ENCODE measurements at regions not wholly inside any gene's neighbourhood (a gene's known extent, or its start where the extent isn't known, plus 50 kb on each side); places are given as distances from the start of the nearest gene placed in this dataset.

DNA sequence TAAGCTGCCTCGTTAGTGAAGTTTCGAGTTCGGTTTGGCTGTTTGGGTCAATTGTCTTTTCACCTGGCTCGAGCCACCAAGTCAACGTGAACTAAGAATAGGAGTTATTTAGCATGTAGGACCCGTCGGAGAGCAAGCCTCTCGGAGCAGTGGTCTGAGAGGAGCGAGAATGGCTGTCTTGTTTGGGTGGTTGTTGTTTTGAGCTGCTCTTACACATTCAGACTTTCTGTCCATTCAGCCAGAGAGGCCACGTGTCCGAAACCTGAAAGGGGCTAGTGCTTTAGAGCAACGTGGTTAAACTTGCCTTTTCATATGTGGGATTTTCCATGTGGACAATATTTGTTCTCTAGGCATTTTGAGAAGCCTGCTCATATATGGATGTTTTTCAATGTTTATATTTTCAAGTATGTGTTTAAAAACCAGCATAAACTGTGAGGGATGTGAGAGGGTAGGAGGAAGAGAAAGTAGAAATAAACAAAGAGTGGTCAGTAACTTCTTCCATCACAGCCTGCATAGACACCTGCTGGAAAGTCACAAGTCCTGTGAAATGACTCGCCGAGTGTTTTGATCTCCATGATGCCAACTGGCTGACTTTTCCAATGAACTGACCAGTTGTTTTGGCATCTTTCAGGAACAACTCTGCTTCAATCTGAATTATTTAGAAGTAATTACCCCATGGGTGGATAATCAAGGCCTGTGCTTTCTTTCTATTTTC, 221.0 kb downstream of the ASCL1 start:
- Histone ChIP-seq H3K27me3 (no peaks in the 10 kb centered on the region), H3K9me3 (no peaks in the 10 kb centered on the region), H3K9ac (no peak overlapping the region), H4K20me1 (no peaks in the 10 kb centered on the region), H3K27ac (no peak overlapping the region), H3K36me3 (no peaks in the 10 kb centered on the region), H3K4me2 (no peak overlapping the region), H3K4me3 (no peak overlapping the region), H3K4me1 (no peaks in the 10 kb centered on the region)
- no peak for TF ChIP-seq Cebpa-rat (IDR thresholded peaks at IDR 0.05)

DNA sequence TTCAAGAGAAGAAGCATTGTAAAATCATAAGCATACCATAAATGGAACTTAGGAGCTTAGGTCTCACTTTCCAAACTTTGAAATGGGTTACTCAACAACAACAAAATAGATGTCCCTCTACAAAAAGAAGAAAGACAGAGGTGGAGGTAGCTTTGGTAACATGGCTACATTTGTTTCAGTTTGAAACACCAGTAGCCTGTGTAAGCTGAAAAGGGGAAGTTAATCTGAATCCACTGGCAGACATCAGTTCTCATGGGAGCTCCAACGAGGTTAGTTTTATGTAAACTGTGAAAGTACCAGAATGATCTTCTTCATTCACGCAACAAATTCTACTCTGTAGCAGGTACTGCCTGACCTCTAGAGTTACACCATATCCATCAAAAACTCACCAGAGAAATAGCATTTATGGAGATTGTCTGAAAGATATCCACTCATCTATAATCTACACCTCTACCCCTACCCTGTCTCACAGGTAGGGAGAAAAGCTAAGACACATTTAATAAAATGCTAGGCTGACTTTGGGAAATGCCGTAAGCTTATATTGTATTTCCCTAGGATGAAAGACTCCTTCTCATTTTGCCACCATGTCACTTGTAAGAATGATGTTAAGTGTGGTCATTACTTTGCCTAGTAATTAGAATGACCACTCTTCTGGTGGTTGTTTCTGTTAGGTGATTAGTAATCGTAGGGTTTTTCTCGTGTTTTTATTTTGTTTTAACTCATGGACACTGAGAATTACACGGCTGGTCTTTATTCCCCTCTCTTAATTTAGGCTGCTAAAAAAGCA, 224.1 kb downstream of the ASCL1 start:
- Histone ChIP-seq H3K9me3 (no peaks in the 10 kb centered on the region), H3K9ac (no peak overlapping the region), H3K36me3 (no peaks in the 10 kb centered on the region), H4K20me1 (no peaks in the 10 kb centered on the region), H3K4me2 (no peak overlapping the region), H3K27ac (no peak overlapping the region), H3K4me1 (no peaks in the 10 kb centered on the region), H3K4me3 (no peak overlapping the region), H3K27me3 (no peaks in the 10 kb centered on the region)
- TF ChIP-seq Cebpa-rat (IDR thresholded peaks at IDR 0.05): no peak

DNA sequence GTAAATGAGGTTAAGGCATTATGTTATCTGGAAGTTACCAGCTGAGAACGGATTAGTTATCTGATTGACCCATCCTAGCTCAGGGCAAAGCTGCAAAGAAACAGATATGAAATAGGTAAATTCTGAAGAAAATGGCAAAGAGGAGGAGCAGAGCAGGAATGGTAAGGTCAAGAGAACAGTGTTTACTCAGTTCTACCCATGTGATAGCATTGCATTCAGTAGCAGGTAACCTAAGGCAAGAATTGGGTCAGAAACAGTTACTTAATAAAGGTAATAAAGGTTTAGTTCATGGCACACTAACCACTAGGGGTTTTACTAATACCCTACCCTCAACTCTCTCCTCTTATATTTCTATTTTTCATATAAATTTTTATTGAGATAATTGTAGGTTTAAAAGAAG, 224.8 kb downstream of the ASCL1 start:
- H4K20me1 ChIP-seq: no peaks in the 10 kb centered on the region
- H3K27me3 ChIP-seq: no peaks in the 10 kb centered on the region
- H3K9me3 ChIP-seq: no peaks in the 10 kb centered on the region
- H3K4me1 ChIP-seq: no peaks in the 10 kb centered on the region
- H3K27ac ChIP-seq: no peak overlapping the region
- no peaks in the 10 kb centered on the region for H3K36me3 ChIP-seq
- no peak overlapping the region for H3K4me3 ChIP-seq
- no peak overlapping the region for H3K4me2 ChIP-seq
- H3K9ac ChIP-seq: no peak overlapping the region
- TF ChIP-seq Cebpa-rat (IDR thresholded peaks at IDR 0.05): no peak

DNA sequence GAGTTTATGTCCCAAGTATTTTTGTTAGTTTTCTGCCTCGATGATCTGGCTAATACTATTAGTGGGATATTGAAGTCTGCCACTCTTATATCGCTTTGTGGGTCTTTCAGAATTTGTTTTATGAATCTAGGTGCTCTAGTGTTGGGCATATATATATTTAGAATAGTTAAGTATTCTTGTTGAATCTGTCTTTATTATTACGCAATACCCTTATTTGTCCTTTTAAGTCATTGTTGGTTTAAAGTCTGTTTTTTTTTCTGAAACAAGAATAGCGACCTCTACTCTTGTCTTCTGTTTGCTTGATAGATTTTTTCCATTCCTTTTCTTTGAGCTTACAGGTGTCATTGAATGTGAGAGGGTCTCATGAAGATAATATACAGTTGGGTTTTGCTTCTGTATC, 239.0 kb downstream of the ASCL1 start:
- H3K9me3 ChIP-seq: peaks cover 4% of the 10 kb centered on the region; the same call in 1 of the 2 replicates
- H3K27ac ChIP-seq: no peak overlapping the region
- H3K4me1 ChIP-seq: no peaks in the 10 kb centered on the region
- H3K27me3 ChIP-seq: no peaks in the 10 kb centered on the region
- TF ChIP-seq Cebpa-rat (IDR thresholded peaks at IDR 0.05): peak; percentile 89; the same call in 1 of the 2 replicates
- no peaks in the 10 kb centered on the region for H4K20me1 ChIP-seq
- H3K4me2 ChIP-seq: no peak overlapping the region
- H3K9ac ChIP-seq: no peak overlapping the region
- no peaks in the 10 kb centered on the region for H3K36me3 ChIP-seq
- H3K4me3 ChIP-seq: no peak overlapping the region

DNA sequence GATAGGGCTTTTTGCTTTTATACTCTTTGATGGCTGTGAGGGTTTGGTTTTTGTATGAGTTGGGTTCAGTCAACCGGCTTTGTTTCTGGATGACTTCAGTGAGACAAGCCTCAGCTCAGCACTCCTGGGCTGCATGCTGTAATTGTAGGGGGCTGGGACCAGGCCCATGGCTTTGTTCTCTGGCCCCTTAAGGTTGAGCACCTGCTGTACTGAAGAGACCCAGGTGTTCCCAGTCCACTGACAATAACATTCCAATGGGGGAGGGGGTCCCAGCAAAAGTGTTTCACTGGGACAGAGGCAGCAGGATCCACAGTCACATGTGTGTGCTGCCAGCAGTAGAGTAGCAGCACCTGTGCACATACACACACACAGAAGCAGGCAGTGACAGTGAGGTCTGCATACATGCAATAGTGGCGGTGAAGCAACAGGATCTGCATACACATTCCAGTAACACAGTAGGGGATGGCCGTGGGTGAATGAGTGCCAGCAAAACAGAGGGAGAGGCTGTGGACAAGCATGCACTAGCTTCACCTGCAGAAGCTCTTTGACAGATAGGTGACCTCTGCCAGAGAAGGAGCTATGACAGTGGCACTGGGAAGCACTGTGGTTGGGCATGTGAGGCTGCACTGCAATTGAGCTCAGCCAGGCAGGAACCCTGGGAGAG, 240.4 kb downstream of the ASCL1 start:
- no peak for TF ChIP-seq Cebpa-rat (IDR thresholded peaks at IDR 0.05)
- Histone ChIP-seq H3K9me3 (no peaks in the 10 kb centered on the region), H3K4me2 (no peak overlapping the region)

DNA sequence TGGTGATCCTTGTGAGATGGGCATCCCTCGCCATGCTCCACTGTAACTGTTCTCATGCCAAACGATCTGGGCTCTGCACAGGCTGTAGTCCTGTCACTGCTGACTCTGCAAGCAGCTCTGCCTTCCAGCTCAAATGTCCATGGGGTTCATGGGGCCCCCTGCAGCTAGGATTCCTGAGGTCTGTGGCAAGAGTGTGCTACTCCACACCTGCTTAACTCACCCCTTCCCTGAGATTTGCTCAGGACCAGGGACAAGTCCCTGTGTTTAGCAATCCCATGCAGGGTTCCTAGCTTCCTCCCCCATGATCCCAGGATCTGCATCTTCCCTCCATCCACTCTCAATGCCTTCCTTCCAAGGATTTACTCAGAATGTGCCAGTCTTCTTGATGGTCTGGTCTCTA, 241.0 kb downstream of the ASCL1 start:
- Histone ChIP-seq H4K20me1 (no peaks in the 10 kb centered on the region), H3K27ac (no peak overlapping the region), H3K4me1 (no peaks in the 10 kb centered on the region)

More for the DNA sequence above, 240.4 kb downstream of the ASCL1 start:
- Histone ChIP-seq H3K36me3 (no peaks in the 10 kb centered on the region), H3K4me3 (no peak overlapping the region), H3K27ac (no peak overlapping the region), H4K20me1 (no peaks in the 10 kb centered on the region), H3K4me1 (no peaks in the 10 kb centered on the region), H3K9ac (no peak overlapping the region), H3K27me3 (no peaks in the 10 kb centered on the region)

DNA sequence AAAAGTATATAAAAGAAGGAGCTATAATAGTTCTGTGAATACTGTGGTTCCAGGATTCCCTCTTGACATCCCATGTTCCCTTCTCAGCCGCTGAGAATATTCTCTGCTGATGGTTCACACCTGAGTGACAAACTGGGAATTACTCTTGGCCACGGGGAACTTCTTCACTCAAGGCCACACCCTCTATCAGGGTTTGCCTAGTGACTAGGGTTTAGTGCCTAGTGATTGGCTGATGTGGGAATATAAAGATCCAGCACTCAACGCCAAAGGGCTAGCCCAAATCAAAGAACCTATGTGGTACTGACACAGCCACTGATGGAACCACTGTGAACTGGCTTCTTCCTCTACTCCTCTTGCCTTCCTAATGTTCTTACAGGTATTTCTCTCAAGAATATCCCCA, 248.4 kb downstream of the ASCL1 start:
- no peak overlapping the region for H3K4me3 ChIP-seq
- no peak overlapping the region for H3K9ac ChIP-seq
- H3K9me3 ChIP-seq: 0 out of 2 replicates have a peak, but pooled peaks cover 4% of the 10 kb centered on the region
- no peak for TF ChIP-seq Cebpa-rat (IDR thresholded peaks at IDR 0.05)
- no peaks in the 10 kb centered on the region for H3K27me3 ChIP-seq
- H3K4me2 ChIP-seq: no peak overlapping the region
- H3K4me1 ChIP-seq: no peaks in the 10 kb centered on the region
- no peaks in the 10 kb centered on the region for H3K36me3 ChIP-seq
- H3K27ac ChIP-seq: no peak overlapping the region
- no peaks in the 10 kb centered on the region for H4K20me1 ChIP-seq

More for the DNA sequence above, 241.0 kb downstream of the ASCL1 start:
- no peaks in the 10 kb centered on the region for H3K36me3 ChIP-seq
- H3K9ac ChIP-seq: no peak overlapping the region
- no peak overlapping the region for H3K4me3 ChIP-seq
- TF ChIP-seq Cebpa-rat (IDR thresholded peaks at IDR 0.05): no peak
- H3K27me3 ChIP-seq: no peaks in the 10 kb centered on the region
- H3K9me3 ChIP-seq: no peaks in the 10 kb centered on the region
- no peak overlapping the region for H3K4me2 ChIP-seq

DNA sequence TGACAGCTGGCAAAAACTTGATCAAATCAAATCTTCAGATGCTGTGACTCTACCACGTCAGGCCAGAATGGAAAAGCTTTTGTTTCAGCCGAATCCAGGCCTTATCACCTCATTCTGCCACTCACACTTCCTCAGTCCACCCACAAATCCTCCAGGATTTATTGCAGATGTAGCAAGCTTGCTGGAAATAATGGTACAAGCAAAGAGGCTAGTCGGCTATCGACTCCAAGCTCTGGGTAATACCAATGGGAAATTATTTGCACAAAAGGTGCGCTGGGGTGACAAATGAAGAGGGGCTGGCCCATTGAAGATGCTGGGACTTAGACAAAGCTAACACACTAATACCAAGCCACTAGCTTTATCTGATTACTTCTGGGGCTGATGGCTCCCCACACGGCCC, 250.5 kb downstream of the ASCL1 start:
- H3K9me3 ChIP-seq: 0 out of 2 replicates have a peak, but pooled peaks cover 4% of the 10 kb centered on the region
- H3K36me3 ChIP-seq: no peaks in the 10 kb centered on the region
- H4K20me1 ChIP-seq: no peaks in the 10 kb centered on the region
- H3K4me3 ChIP-seq: no peak overlapping the region
- no peak for TF ChIP-seq Cebpa-rat (IDR thresholded peaks at IDR 0.05)
- no peak overlapping the region for H3K4me2 ChIP-seq
- no peak overlapping the region for H3K9ac ChIP-seq
- no peak overlapping the region for H3K27ac ChIP-seq
- no peaks in the 10 kb centered on the region for H3K27me3 ChIP-seq
- no peaks in the 10 kb centered on the region for H3K4me1 ChIP-seq

DNA sequence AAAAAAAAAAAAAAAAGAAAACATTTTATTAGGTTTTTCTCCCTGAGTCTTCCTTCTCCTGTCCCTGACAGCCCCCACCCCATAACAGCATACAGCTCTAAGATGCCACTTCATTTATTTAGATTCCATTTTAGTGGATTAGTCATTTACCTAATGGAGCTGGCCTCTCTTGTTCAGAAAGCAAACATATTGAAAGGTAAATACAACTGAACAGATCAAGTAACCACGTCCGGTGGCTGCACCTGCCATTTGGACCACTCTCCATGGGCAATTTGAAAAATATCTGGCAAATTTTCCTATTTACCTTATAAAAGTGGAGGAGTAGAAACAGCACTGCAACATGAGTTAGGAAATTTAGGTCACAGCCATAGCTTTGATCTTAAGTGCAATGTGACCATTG, 254.6 kb downstream of the C12orf42 start:
- Histone ChIP-seq H4K20me1 (no peaks in the 10 kb centered on the region), H3K27me3 (no peaks in the 10 kb centered on the region), H3K4me3 (no peak overlapping the region), H3K27ac (no peak overlapping the region), H3K9ac (no peak overlapping the region), H3K4me2 (no peak overlapping the region), H3K36me3 (no peaks in the 10 kb centered on the region), H3K9me3 (no peaks in the 10 kb centered on the region), H3K4me1 (no peaks in the 10 kb centered on the region)
- no peak for TF ChIP-seq Cebpa-rat (IDR thresholded peaks at IDR 0.05)

DNA sequence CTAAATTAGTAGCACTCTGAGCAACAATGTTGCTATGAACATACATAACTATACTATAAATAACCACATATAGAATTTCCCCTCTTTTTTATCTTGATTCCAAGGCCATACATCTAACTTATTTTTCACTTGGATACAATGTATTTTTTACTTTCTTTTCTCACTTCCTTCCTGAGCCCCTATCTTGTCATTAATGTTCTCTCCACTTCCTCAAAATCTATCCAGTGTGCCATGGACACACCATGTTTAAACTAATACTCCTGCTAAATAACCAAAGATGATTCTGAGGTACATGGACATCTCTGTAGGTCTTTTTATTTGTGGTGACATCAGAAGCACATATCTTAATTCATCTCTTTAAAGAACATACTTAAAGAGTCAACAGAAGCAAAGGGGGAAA, 251.2 kb downstream of the C12orf42 start:
- no peak overlapping the region for H3K27ac ChIP-seq
- no peaks in the 10 kb centered on the region for H3K27me3 ChIP-seq
- H4K20me1 ChIP-seq: no peaks in the 10 kb centered on the region
- no peaks in the 10 kb centered on the region for H3K36me3 ChIP-seq
- TF ChIP-seq Cebpa-rat (IDR thresholded peaks at IDR 0.05): no peak
- H3K4me1 ChIP-seq: no peaks in the 10 kb centered on the region
- H3K9ac ChIP-seq: no peak overlapping the region
- no peaks in the 10 kb centered on the region for H3K9me3 ChIP-seq
- no peak overlapping the region for H3K4me2 ChIP-seq
- no peak overlapping the region for H3K4me3 ChIP-seq

All from BLaER1 (cell line).